HepG2 (cell line): ENCODE measurements at regions not wholly inside any gene's neighbourhood (a gene's known extent, or its start where the extent isn't known, plus 50 kb on each side); places are given as distances from the start of the nearest gene placed in this dataset.

Experiments
- ATAC-seq: fragments of 200-7000 bp; cut with Tn5 transposase; 3 replicates; pipeline ENCODE4 v1.9.1; 2020; ENCODE audit warnings: mild to moderate bottlenecking, moderate library complexity
- BruUV-seq: library from RNA; stranded (reverse); fragments of 400-500 nt; replicated peaks from 2 replicates; lab custom pipeline; 2021; lab: Mats Ljungman, UMichigan
- CTCF ChIA-PET: fragments of 300-600 bp; formaldehyde crosslinking; extraction: SDS; loops from one replicate; lab custom pipeline; 2021; ENCODE audit warnings: low total read pairs, inconsistent platforms, low intra/inter-chr PET ratio; lab: Yijun Ruan, JAX
- POLR2A ChIA-PET: fragments of 350-600 bp; sonication (Branson Sonifier 250); formaldehyde crosslinking; loops from one replicate; lab custom pipeline; 2020; ENCODE audit warnings: antibody characterized with exemption, inconsistent platforms; lab: Yijun Ruan, JAX
- DNase-seq: peaks from one replicate; pipeline ENCODE4 v3.0.0-alpha.2; 2015; ENCODE audit warnings: low spot score
- FAIRE-seq: peaks from 3 replicates; lab custom pipeline; 2011; peaks lifted over from hg19 to GRCh38; lab: Jason Lieb, UNC
- H2AFZ ChIP-seq: one replicate; pipeline ENCODE4 v1.6.1; 2011; ENCODE audit warnings: low read length, inconsistent platforms
- H3K27ac ChIP-seq: fragments of 300-600 bp; 3 replicates; pipeline ENCODE4 v1.8.0; 2011; ENCODE audit warnings: mixed run types, mild to moderate bottlenecking, mixed read lengths, low read length, inconsistent platforms; ENCODE audit not compliant: insufficient read depth; ENCODE audit errors: extremely low read length
- H3K27me3 ChIP-seq, 2 experiments: fragments of 200-600 bp in 1 of 2; 2 replicates in 1 of 2; 3 replicates in 1 of 2; pipeline versions ENCODE4 v1.6.0 to v1.8.0; 2011; ENCODE audit warnings: low read length in 2 of 2, mild to moderate bottlenecking in 2 of 2, moderate library complexity in 2 of 2, inconsistent platforms in 1 of 2; ENCODE audit not compliant: insufficient read depth in 2 of 2, control insufficient read depth in 1 of 2
- H3K36me3 ChIP-seq, 2 experiments: fragments of 200-600 bp in 1 of 2; replicated peaks in 1 of 2; 2 replicates in 1 of 2; 3 replicates in 1 of 2; pipeline versions ENCODE4 v1.5.1 to v1.8.0; 2011; ENCODE audit warnings: low read length in 2 of 2, inconsistent platforms in 1 of 2; ENCODE audit not compliant: insufficient read depth in 2 of 2, control insufficient read depth in 1 of 2
- H3K4me1 ChIP-seq: 2 replicates; pipeline ENCODE4 v1.5.1; 2012; ENCODE audit warnings: low read length, inconsistent platforms; ENCODE audit not compliant: insufficient read depth
- H3K4me2 ChIP-seq: 2 replicates; pipeline ENCODE4 v1.6.0; 2011; ENCODE audit warnings: low read depth, low read length, inconsistent platforms
- H3K4me3 ChIP-seq, 3 experiments: fragments of 200-600 bp in 1 of 3; sonication (generic), shearing (Covaris generic) in 1 of 3; replicated peaks in 1 of 3; 2 replicates each; pipeline ENCODE4 v1.5.1; 2011 to 2016; ENCODE audit warnings: low read length in 3 of 3, inconsistent platforms in 2 of 3, low read depth in 2 of 3, mild to moderate bottlenecking in 2 of 3, control low read depth in 1 of 3, mixed read lengths in 1 of 3; ENCODE audit not compliant: insufficient read depth in 1 of 3
- H3K79me2 ChIP-seq: one replicate; pipeline ENCODE4 v1.6.1; 2011; ENCODE audit warnings: low read length, inconsistent platforms; ENCODE audit not compliant: insufficient read depth
- H3K9ac ChIP-seq: 2 replicates; pipeline ENCODE4 v1.6.0; 2011; ENCODE audit warnings: mild to moderate bottlenecking, low read depth, low read length, inconsistent platforms; ENCODE audit not compliant: insufficient read depth
- H3K9me3 ChIP-seq: 2 replicates; pipeline ENCODE4 v1.5.1; 2012; ENCODE audit warnings: mild to moderate bottlenecking, low read length
- H4K20me1 ChIP-seq: 2 replicates; pipeline ENCODE4 v1.6.0; 2011; ENCODE audit warnings: inconsistent platforms, mild to moderate bottlenecking, low read length, moderate library complexity; ENCODE audit not compliant: insufficient read depth
- AHR ChIP-seq: IDR thresholded peaks from 2 replicates; pipeline ENCODE4 v1.6.1; 2018; ENCODE audit warnings: missing genetic modification reagents, missing compliant biosample characterization
- BHLHE40 ChIP-seq: IDR thresholded peaks from 2 replicates; pipeline ENCODE4 v1.6.1; 2011; ENCODE audit warnings: low read length, improper control_type of control experiment
- HMG20B ChIP-seq: conservative IDR thresholded peaks from 2 replicates; pipeline ENCODE4 v1.6.1; 2016; ENCODE audit warnings: missing genetic modification reagents, missing compliant biosample characterization
- HNRNPL ChIP-seq: fragments of 200-400 bp; formaldehyde crosslinking; IDR thresholded peaks from 2 replicates; pipeline ENCODE4 v1.6.1; 2017; ENCODE audit warnings: mild to moderate bottlenecking, low read depth, low read length
- PCBP2 ChIP-seq: fragments of 200-400 bp; formaldehyde crosslinking; optimal IDR thresholded peaks from 2 replicates; pipeline ENCODE3; 2018; ENCODE audit warnings: low read length, low read depth; ENCODE audit not compliant: poor library complexity, severe bottlenecking
- SRSF4 ChIP-seq: fragments of 200-400 bp; formaldehyde crosslinking; IDR thresholded peaks from one replicate; pipeline ENCODE4 v1.6.1; 2018; ENCODE audit warnings: mild to moderate bottlenecking, low read depth, low read length, moderate library complexity; ENCODE audit not compliant: poor library complexity, severe bottlenecking
- SSRP1 ChIP-seq: IDR thresholded peaks from 2 replicates; pipeline ENCODE4 v1.6.1; 2016; ENCODE audit warnings: control low read depth
- SYNCRIP ChIP-seq: fragments of 200-400 bp; formaldehyde crosslinking; IDR thresholded peaks from 2 replicates; pipeline ENCODE4 v1.6.1; 2018; ENCODE audit warnings: mild to moderate bottlenecking, low read depth, low read length; ENCODE audit not compliant: insufficient read depth
- TCF7 ChIP-seq: sonication (generic); IDR thresholded peaks from 2 replicates; pipeline ENCODE4 v1.6.1; 2016; ENCODE audit warnings: antibody characterized with exemption, low read depth
- TCF7L2 ChIP-seq: IDR thresholded peaks from 2 replicates; pipeline ENCODE4 v1.6.1; 2011; ENCODE audit warnings: mild to moderate bottlenecking, low read depth, low read length, moderate library complexity
- ZBTB3 ChIP-seq: sonication (generic); formaldehyde crosslinking; IDR thresholded peaks from 2 replicates; pipeline ENCODE4 v1.4.0; 2020; ENCODE audit warnings: low read depth, mild to moderate bottlenecking, moderate library complexity, missing genetic modification reagents, borderline replicate concordance
- ZNF260 ChIP-seq: sonication (generic); formaldehyde crosslinking; IDR thresholded peaks from 2 replicates; pipeline ENCODE4 v1.4.0; 2020; ENCODE audit warnings: missing genetic modification reagents, low read depth, mild to moderate bottlenecking, borderline replicate concordance
- ZNF329 ChIP-seq: sonication (generic); formaldehyde crosslinking; IDR thresholded peaks from 2 replicates; pipeline ENCODE4 v1.9.0; 2021; ENCODE audit warnings: low read depth, mild to moderate bottlenecking, missing genetic modification reagents
- ZNF33A ChIP-seq: sonication (generic); formaldehyde crosslinking; IDR thresholded peaks from 2 replicates; pipeline ENCODE4 v1.5.1; 2020; ENCODE audit warnings: missing genetic modification reagents, mild to moderate bottlenecking, moderate library complexity, borderline replicate concordance
- ZNF776 ChIP-seq: sonication (generic); formaldehyde crosslinking; IDR thresholded peaks from 2 replicates; pipeline ENCODE4 v1.4.0; 2020; ENCODE audit warnings: mild to moderate bottlenecking, missing genetic modification reagents
- WGBS: methylation state at CpG from one replicate; pipeline ENCODE4 v1.1.6; 2017; ENCODE audit warnings: low lambda C conversion rate; 5-methylcytosine and 5-hydroxymethylcytosine counted together
- in situ Hi-C: cut with HindIII; loops from 2 replicates; pipeline ENCODE4 v1.10.0; 2017; ENCODE audit warnings: low pct_unique_long_range_greater_than_20kb; ENCODE audit not compliant: extremely low pct_ligation_motif_present
- intact Hi-C: fragments of 100-400 bp; cut with micrococcal nuclease; formaldehyde crosslinking; loops from one replicate; pipeline ENCODE4 v1.10.0; 2022; ENCODE audit not compliant: unreplicated experiment
- TF ChIP-seq, protein P1 (sequence below): sonication (generic); formaldehyde crosslinking; IDR thresholded peaks from 2 replicates; pipeline ENCODE4 v1.4.0; 2020; ENCODE audit warnings: missing genetic modification reagents
- TF ChIP-seq, protein P2 (sequence below): sonication (generic); formaldehyde crosslinking; conservative IDR thresholded peaks from 2 replicates; pipeline ENCODE4 v1.8.0; 2022; ENCODE audit warnings: missing genetic modification reagents
- TF ChIP-seq, protein P3 (sequence below): IDR thresholded peaks from 2 replicates; pipeline ENCODE4 v1.6.1; 2016; ENCODE audit warnings: mild to moderate bottlenecking, missing biosample characterization, missing genetic modification reagents

DNA sequence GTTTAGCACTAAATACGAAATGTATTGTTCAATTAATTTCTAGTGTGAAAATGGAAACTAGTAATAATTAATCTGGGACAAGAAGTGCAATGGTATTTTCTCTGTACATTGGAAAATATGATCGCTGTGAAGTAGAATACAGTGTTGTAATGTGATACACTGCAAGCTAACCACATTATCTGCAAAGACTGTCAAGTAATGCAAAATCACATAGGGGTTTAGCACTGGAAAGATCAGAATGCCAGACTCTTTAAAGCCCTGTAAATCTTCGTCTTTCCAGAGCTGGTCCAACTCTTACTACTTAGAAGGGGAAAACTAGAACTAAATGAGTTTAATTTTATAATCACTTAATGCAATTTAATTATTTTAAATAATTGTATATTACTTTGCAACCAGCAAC lies 544.5 kb upstream of the ANO3 start:
- H3K36me3 ChIP-seq, result no peaks in the 10 kb centered on the region
- intact Hi-C loops, result no loop called here
- no peak overlapping the region for H2AFZ ChIP-seq
- H3K27me3 ChIP-seq, result no peaks in the 10 kb centered on the region
- H4K20me1 ChIP-seq, result no peaks in the 10 kb centered on the region
- H3K4me3 ChIP-seq, result no peak overlapping the region
- no peak for FAIRE-seq
- WGBS, result 10% methylated on average over 3 of the region's 3 CpGs
- no peaks in the 10 kb centered on the region for H3K79me2 ChIP-seq
- ATAC-seq, result no peak
- no peak for DNase-seq
- H3K9ac ChIP-seq, result no peak overlapping the region
- ChIA-PET CTCF (no interaction called here), POLR2A (no interaction called here)
- in situ Hi-C loops, result no loop called here
- H3K27ac ChIP-seq, result no peak overlapping the region
- H3K4me1 ChIP-seq, result no peaks in the 10 kb centered on the region
- TF ChIP-seq BHLHE40, result no peak
- no peak for TF ChIP-seq TCF7L2
- no peak for TF ChIP-seq AHR (CRISPR knock-in tag)
- no peak for TF ChIP-seq PCBP2
- no peak for TF ChIP-seq ZNF776 (CRISPR knock-in tag)
- TF ChIP-seq ZBTB3 (CRISPR knock-in tag), result no peak
- no peak for TF ChIP-seq SSRP1 (CRISPR knock-in tag)
- TF ChIP-seq ZNF329 (CRISPR knock-in tag), result no peak
- TF ChIP-seq SYNCRIP, result no peak
- TF ChIP-seq ZNF33A (CRISPR knock-in tag), result no peak
- TF ChIP-seq ZNF260 (CRISPR knock-in tag), result no peak
- TF ChIP-seq, protein P1, sequence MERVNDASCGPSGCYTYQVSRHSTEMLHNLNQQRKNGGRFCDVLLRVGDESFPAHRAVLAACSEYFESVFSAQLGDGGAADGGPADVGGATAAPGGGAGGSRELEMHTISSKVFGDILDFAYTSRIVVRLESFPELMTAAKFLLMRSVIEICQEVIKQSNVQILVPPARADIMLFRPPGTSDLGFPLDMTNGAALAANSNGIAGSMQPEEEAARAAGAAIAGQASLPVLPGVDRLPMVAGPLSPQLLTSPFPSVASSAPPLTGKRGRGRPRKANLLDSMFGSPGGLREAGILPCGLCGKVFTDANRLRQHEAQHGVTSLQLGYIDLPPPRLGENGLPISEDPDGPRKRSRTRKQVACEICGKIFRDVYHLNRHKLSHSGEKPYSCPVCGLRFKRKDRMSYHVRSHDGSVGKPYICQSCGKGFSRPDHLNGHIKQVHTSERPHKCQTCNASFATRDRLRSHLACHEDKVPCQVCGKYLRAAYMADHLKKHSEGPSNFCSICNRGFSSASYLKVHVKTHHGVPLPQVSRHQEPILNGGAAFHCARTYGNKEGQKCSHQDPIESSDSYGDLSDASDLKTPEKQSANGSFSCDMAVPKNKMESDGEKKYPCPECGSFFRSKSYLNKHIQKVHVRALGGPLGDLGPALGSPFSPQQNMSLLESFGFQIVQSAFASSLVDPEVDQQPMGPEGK (CRISPR knock-in tag), result no peak
- TF ChIP-seq, protein P2, sequence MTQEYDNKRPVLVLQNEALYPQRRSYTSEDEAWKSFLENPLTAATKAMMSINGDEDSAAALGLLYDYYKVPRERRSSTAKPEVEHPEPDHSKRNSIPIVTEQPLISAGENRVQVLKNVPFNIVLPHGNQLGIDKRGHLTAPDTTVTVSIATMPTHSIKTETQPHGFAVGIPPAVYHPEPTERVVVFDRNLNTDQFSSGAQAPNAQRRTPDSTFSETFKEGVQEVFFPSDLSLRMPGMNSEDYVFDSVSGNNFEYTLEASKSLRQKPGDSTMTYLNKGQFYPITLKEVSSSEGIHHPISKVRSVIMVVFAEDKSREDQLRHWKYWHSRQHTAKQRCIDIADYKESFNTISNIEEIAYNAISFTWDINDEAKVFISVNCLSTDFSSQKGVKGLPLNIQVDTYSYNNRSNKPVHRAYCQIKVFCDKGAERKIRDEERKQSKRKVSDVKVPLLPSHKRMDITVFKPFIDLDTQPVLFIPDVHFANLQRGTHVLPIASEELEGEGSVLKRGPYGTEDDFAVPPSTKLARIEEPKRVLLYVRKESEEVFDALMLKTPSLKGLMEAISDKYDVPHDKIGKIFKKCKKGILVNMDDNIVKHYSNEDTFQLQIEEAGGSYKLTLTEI (CRISPR knock-in tag), result no peak
- TF ChIP-seq HNRNPL, result no peak
- no peak for TF ChIP-seq HMG20B (CRISPR knock-in tag)
- no peak for TF ChIP-seq SRSF4
- TF ChIP-seq TCF7, result no peak
- TF ChIP-seq, protein P3, sequence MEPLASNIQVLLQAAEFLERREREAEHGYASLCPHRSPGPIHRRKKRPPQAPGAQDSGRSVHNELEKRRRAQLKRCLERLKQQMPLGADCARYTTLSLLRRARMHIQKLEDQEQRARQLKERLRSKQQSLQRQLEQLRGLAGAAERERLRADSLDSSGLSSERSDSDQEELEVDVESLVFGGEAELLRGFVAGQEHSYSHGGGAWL (CRISPR knock-in tag), result no peak
- H3K4me2 ChIP-seq, result no peak overlapping the region
- H3K9me3 ChIP-seq, result no peaks in the 10 kb centered on the region
- no TSS peak for BruUV-seq
